Left renal pelvis (tissue), 4 donors: ENCODE measurements at regions not wholly inside any gene's neighbourhood (a gene's known extent, or its start where the extent isn't known, plus 50 kb on each side); places are given as distances from the start of the nearest gene placed in this dataset.

Experiments used
- DNase-seq, 4 donors: peaks; one replicate each; pipeline ENCODE4 v3.0.0-alpha.2; 2013; ENCODE audit warnings: low read depth in 4 of 4, low spot score in 3 of 4

- no peak for DNase-seq
These were observed 262.6 kb downstream of the TBL1XR1 start for GRCh38 chr3:176934698-176935097.

DNA sequence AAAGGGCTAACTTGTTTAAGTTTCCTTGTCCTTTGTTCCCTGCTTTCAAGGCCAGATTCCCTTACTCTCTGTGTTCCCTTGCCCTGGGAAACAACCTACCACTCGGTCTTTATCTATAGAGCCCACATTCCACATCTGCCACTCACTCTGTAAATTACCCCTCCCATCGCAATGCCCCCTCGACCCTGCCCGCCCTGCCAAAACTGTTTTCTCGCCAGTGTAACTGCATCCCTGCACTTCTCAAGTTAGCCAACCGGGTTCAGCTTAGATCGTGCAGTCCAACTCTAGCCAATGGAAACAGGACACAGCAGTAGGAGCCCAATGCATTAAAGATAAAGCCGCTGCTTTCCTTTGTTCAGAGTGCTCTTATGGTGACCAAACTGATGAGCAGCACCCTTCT is 263.6 kb downstream of the TBL1XR1 start:
- DNase-seq = no peak

- DNase-seq = no peak
These were observed 264.8 kb downstream of the TBL1XR1 start for GRCh38 chr3:176932433-176932832.

GRCh38 chr3:176931991-176932390 is 265.3 kb downstream of the TBL1XR1 start:
- DNase-seq = no peak

GRCh38 chr3:176930942-176931341 is 266.3 kb downstream of the TBL1XR1 start:
- DNase-seq = no peak

DNA sequence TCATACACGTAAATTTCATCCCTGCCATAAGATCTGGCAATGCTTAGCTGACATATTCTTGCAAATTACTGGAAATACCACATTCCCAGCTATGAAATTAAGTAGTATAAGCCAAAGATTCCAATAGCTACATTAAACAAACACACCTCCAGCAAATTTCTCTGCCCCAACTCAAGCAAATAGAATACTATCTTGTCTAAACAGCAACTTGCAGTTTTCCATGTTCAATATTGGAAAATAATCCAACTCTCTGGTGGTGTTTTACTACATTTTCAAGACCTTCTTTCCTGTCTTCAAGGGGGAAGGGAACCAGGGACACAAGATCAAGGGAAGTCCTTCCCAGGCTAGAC is 268.7 kb downstream of the TBL1XR1 start:
- DNase-seq = no peak

DNA sequence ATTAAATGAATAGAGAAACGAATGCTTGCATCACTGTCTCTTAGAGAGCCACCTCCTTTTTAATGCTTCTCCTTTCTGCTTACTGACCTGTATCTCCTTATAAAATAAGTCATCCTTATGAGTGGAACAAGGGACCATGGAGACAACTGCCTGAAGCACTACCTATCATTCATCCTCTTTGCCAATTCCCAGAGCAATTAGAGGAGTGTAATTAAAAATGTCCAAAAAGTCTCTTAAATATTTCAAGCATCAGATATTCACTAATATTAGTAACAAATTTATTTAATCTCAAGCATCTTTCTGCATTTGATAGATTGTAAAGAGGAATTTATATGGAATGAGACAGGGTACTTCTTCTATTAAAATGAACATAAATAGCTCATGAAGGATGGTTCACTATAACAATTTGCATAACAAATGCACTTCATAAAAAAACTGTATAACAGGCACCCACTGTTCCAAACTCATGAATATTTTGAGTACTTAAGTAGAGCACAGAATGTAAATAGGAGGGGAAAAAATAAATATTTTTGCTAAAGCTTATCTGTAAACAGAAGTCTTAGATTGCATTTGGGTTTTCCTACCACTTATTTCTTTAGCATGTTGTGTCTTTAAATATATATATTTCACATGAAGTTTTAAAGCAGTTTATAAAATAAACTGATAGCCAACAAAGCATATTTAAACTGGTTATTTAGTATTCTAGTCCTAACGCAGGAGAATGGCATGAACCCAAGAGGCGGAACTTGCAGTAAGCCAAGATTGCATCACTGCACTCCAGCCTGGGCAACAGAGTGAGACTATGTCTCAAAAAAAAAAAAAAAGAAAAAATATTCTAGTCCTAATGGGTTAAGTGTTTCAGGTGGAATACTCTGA is 269.3 kb downstream of the TBL1XR1 start:
- DNase-seq = no peak

GRCh38 chr3:176927280-176927679 is 270.0 kb downstream of the TBL1XR1 start:
- no peak for DNase-seq

- no peak for DNase-seq
These were observed 270.6 kb downstream of the TBL1XR1 start for GRCh38 chr3:176926688-176927087.

- no peak for DNase-seq
These were observed 271.2 kb downstream of the TBL1XR1 start for GRCh38 chr3:176926034-176926433.

DNA sequence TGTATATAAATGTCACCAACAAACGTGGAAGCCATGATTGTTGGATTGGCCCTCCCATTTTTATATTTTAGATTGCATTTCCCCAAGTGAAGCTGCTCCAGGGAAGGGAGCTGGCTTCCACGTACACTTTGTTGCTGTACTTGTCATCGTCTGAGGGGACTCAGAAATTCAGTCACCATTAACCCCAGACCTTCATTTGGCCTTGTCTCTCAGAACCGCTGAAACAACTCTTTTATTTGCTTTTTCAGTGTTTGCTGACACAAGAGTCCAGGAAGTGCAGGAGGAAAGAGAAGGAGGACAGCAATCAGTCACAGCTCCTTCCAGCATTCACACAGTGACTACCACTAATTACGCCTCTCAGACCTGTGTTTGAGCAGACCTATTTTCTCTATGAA is 276.5 kb downstream of the TBL1XR1 start:
- peak in 2 of 4 donors; percentile 43 to 46 for DNase-seq

GRCh38 chr3:176919836-176920765 is 277.2 kb downstream of the TBL1XR1 start:
- peak in 1 of 4 donors; percentile 50 for DNase-seq

DNA sequence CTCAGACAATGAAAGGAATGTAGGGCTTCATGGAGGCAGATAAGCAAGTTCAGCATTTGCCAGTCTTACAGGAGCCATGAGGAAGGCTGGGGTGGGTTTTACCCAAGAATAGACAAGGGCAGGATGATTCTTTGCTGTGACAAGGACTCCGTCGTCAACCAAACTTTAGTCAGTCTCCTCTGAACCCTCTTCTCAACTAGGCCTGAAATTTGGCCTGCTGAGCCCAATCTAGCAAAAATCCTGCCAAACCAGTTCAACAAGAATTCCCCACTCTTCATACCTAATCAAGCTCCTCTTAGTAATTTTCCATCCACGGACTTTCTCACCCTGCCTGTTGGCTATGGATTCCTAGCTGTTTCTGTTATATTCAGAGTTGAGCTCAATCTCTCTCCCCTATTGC is 280.5 kb downstream of the TBL1XR1 start:
- no peak for DNase-seq

GRCh38 chr3:176914764-176915163 is 282.5 kb downstream of the TBL1XR1 start:
- no peak for DNase-seq

DNA sequence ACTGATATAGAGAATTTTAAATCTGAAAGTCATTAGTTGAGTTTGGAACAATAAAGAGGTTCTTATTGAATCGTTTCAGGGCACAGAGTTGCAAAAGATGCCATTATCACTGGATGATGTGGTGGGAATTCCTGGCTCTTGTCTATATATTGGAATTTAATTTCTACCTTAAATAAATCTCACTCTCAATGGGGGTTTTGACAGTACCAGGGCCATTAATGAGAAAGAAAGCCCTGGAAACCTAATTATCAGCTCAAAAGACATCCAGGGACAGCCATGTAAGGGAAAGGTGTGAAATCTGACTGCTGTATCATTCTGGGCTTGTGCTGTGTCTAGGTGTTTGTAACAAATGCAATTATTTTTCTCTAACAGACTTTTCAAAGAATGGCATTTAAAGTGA is 285.7 kb downstream of the TBL1XR1 start:
- DNase-seq = no peak

- DNase-seq = no peak
These were observed 288.2 kb downstream of the TBL1XR1 start for GRCh38 chr3:176909044-176909443.

- DNase-seq = peak in 3 of 4 donors; percentile 46 to 70 (median 58)
These were observed 291.0 kb downstream of the TBL1XR1 start for GRCh38 chr3:176906046-176906905.

GRCh38 chr3:176905331-176905730 is 292.0 kb downstream of the TBL1XR1 start:
- no peak for DNase-seq

DNA sequence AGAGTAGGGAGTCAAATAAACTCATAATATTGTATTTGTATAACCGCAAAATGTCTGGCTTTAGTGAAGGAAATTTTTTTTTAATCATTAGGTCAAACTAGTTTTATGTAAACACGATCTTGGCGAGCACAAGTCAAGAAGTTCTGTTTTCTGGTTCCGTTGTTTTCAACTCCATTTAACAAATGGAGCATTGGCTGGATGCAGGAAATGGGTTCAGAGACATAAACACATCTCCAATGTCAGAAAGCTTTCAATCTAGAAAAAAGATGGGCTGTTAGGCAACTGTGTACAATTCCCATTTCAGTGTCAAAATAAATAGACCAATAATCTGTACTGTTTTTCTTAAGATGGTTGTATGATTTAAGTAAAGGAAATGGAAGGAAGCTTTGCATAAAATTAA is 292.8 kb downstream of the TBL1XR1 start:
- no peak for DNase-seq

GRCh38 chr3:176896640-176897039 is 300.6 kb downstream of the TBL1XR1 start:
- no peak for DNase-seq

DNA sequence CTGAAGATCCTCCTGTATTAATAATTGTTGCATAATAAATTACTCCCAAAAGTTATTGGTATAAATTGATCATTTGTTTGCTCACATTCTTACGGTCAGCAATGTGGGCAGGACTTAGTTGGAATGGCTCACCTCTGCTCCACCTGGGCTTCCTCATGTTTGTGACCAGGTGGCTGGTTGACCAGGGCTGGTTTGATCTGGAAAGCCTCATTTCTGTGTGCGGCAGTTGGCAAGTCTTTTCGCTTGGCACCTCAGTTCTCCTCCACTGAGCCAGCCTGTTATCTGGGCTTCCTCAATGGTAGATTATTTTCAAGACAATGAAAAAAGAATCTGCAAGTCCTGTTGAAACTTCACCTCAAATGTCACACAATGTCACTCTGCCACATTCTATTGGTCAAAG is 301.1 kb downstream of the TBL1XR1 start:
- no peak for DNase-seq
